OCI-LY7 (cell line): ENCODE measurements at regions not wholly inside any gene's neighbourhood (a gene's known extent, or its start where the extent isn't known, plus 50 kb on each side); places are given as distances from the start of the nearest gene placed in this dataset.

ENCODE experiments used
- BruUV-seq: library from RNA; stranded (reverse); fragments of 400-500 nt; replicated peaks from 2 replicates; lab custom pipeline; 2021; lab: Mats Ljungman, UMichigan
- CTCF ChIA-PET: fragments of 300-600 bp; sonication (Branson Sonifier 250); formaldehyde crosslinking; loops from one replicate; lab custom pipeline; 2022; ENCODE audit warnings: antibody characterized with exemption; ENCODE audit not compliant: unreplicated experiment; lab: Charles Lee
- POLR2A ChIA-PET: fragments of 300-600 bp; sonication (Branson Sonifier 250); formaldehyde crosslinking; loops from one replicate; lab custom pipeline; 2022; ENCODE audit warnings: antibody characterized with exemption; lab: Charles Lee
- DNase-seq: peaks from one replicate; pipeline ENCODE4 v3.0.0-alpha.2; 2015; ENCODE audit warnings: low spot score
- H2AFZ ChIP-seq: fragments of 200-600 bp; sonication (generic), shearing (Covaris generic); 2 replicates; pipeline ENCODE4 v1.6.1; 2014; ENCODE audit warnings: mild to moderate bottlenecking, antibody characterized with exemption, low read length, moderate library complexity
- H3K27ac ChIP-seq: fragments of 200-600 bp; sonication (generic); 2 replicates; pipeline ENCODE4 v1.5.1; 2014; ENCODE audit warnings: mixed run types, low read depth, mild to moderate bottlenecking, moderate library complexity, low read length, inconsistent platforms; ENCODE audit not compliant: poor library complexity, severe bottlenecking
- H3K36me3 ChIP-seq: fragments of 200-600 bp; sonication (generic); 2 replicates; pipeline ENCODE4 v1.6.1; 2014; ENCODE audit warnings: mild to moderate bottlenecking, antibody characterized with exemption, low read length, moderate library complexity, mixed read lengths; ENCODE audit not compliant: insufficient read depth
- H3K4me1 ChIP-seq: fragments of 200-600 bp; sonication (generic); 2 replicates; pipeline ENCODE4 v1.5.1; 2014; ENCODE audit warnings: mild to moderate bottlenecking, low read length; ENCODE audit not compliant: insufficient read depth, poor library complexity, severe bottlenecking
- H3K4me2 ChIP-seq: fragments of 200-600 bp; sonication (generic); 2 replicates; pipeline ENCODE4 v1.6.1; 2014; ENCODE audit warnings: mild to moderate bottlenecking, low read length
- H3K4me3 ChIP-seq: fragments of 200-600 bp; sonication (generic); 2 replicates; pipeline ENCODE4 v1.5.1; 2014; ENCODE audit warnings: mild to moderate bottlenecking, low read depth, low read length; ENCODE audit not compliant: poor library complexity, severe bottlenecking
- H3K79me2 ChIP-seq: fragments of 200-600 bp; sonication (generic); 2 replicates; pipeline ENCODE4 v1.6.1; 2016; ENCODE audit warnings: low read depth, mild to moderate bottlenecking, low read length, moderate library complexity, mixed read lengths; ENCODE audit not compliant: insufficient read depth
- H3K9me2 ChIP-seq: fragments of 200-600 bp; sonication (generic); 2 replicates; pipeline ENCODE4 v1.6.1; 2016; ENCODE audit warnings: mild to moderate bottlenecking, low read length, mixed read lengths; ENCODE audit not compliant: insufficient read depth
- H3K9me3 ChIP-seq: fragments of 200-600 bp; sonication (generic); 2 replicates; pipeline ENCODE4 v1.6.1; 2014; ENCODE audit warnings: mild to moderate bottlenecking, mixed run types, low read length, mixed read lengths
- H4K20me1 ChIP-seq: fragments of 200-600 bp; sonication (generic); 2 replicates; pipeline ENCODE4 v1.6.1; 2014; ENCODE audit warnings: mild to moderate bottlenecking, antibody characterized with exemption, low read length, moderate library complexity, mixed read lengths; ENCODE audit not compliant: insufficient read depth
- EZH2phosphoT487 ChIP-seq: fragments of 200-600 bp; sonication (generic); IDR thresholded peaks from 2 replicates; pipeline ENCODE4 v1.6.1; 2018; ENCODE audit warnings: low read depth, borderline replicate concordance, mild to moderate bottlenecking, mixed run types, antibody characterized with exemption, low read length, moderate library complexity, mixed read lengths
- intact Hi-C: fragments of 100-400 bp; cut with micrococcal nuclease; formaldehyde crosslinking; loops from one replicate; pipeline ENCODE4 v1.10.0; 2022; ENCODE audit not compliant: unreplicated experiment
- TF ChIP-seq, protein P1 (sequence below): fragments of 200-600 bp; sonication (generic); conservative IDR thresholded peaks from 2 replicates; pipeline ENCODE4 v1.5.1; 2014; ENCODE audit warnings: mild to moderate bottlenecking, antibody characterized with exemption, low read length, moderate library complexity, mixed read lengths

DNA sequence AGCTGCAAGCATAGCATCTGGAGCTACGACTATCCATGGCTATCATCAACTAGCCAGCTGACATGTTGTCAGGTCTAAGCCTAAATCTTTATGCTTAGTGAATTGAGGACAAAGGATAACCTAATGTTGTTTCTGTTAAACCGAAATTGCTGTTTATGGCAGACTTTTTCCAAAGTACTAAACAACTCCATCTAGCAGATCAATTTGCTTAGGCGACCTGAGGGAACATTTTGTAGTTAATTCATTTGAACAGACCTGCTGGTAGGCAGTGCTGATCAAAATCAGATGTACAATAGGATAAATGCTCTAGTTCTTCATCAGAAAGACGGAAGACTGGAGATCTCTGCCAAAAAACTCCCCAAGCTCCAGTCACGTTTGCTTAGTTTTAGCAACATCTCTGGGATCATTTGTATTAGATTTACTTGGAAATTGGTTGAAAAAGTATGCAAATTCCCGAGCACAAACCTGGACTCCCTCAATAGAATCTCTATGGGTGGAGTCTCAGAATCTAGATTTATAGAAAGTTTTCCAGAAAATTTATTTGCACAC is 301.6 kb upstream of the NRP1 start:
- Histone ChIP-seq H3K9me3 (no peaks in the 10 kb centered on the region), H3K4me3 (no peak overlapping the region), H3K4me1 (no peaks in the 10 kb centered on the region), H3K9me2 (no peaks in the 10 kb centered on the region), H3K4me2 (no peak overlapping the region), H3K27ac (no peak overlapping the region), H3K36me3 (no peaks in the 10 kb centered on the region), H3K79me2 (no peaks in the 10 kb centered on the region), H4K20me1 (no peaks in the 10 kb centered on the region), H2AFZ (no peak overlapping the region)
- CTCF ChIA-PET, result no interaction called here
- no TSS peak for BruUV-seq
- TF ChIP-seq, protein P1, sequence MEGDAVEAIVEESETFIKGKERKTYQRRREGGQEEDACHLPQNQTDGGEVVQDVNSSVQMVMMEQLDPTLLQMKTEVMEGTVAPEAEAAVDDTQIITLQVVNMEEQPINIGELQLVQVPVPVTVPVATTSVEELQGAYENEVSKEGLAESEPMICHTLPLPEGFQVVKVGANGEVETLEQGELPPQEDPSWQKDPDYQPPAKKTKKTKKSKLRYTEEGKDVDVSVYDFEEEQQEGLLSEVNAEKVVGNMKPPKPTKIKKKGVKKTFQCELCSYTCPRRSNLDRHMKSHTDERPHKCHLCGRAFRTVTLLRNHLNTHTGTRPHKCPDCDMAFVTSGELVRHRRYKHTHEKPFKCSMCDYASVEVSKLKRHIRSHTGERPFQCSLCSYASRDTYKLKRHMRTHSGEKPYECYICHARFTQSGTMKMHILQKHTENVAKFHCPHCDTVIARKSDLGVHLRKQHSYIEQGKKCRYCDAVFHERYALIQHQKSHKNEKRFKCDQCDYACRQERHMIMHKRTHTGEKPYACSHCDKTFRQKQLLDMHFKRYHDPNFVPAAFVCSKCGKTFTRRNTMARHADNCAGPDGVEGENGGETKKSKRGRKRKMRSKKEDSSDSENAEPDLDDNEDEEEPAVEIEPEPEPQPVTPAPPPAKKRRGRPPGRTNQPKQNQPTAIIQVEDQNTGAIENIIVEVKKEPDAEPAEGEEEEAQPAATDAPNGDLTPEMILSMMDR, result no peak
- no peak for TF ChIP-seq EZH2phosphoT487
- intact Hi-C loops, result no loop called here
- POLR2A ChIA-PET, result no interaction called here
- no peak for DNase-seq

DNA sequence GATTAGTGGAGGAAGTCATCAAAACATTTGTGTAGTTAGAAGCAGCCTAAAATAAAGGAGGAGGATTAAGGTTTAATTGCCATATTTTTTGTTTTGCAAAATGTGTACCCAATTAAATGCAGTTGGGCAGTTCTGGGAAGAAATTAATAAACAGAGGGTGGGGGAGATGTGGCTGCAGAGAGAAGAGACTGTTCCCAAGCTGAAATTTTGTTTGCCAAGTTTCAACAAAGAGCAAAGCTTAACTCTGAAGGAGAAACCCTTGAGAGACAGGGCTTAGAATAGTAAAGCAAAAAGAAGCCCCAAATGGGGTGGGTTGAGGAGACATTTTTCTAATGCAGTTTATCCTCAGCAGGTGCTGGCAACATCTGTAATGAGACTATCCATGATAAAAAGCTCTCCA is 298.0 kb upstream of the NRP1 start:
- Histone ChIP-seq H3K79me2 (no peaks in the 10 kb centered on the region), H3K36me3 (no peaks in the 10 kb centered on the region), H3K4me3 (no peak overlapping the region), H3K27ac (no peak overlapping the region), H3K9me3 (no peaks in the 10 kb centered on the region), H3K9me2 (no peaks in the 10 kb centered on the region), H3K4me2 (no peak overlapping the region), H2AFZ (no peak overlapping the region), H4K20me1 (no peaks in the 10 kb centered on the region), H3K4me1 (no peaks in the 10 kb centered on the region)
- ChIA-PET POLR2A (no interaction called here), CTCF (no interaction called here)
- DNase-seq, result no peak
- BruUV-seq, result no TSS peak
- intact Hi-C loops, result no loop called here
- no peak for TF ChIP-seq EZH2phosphoT487
- TF ChIP-seq, protein P1, result no peak

DNA sequence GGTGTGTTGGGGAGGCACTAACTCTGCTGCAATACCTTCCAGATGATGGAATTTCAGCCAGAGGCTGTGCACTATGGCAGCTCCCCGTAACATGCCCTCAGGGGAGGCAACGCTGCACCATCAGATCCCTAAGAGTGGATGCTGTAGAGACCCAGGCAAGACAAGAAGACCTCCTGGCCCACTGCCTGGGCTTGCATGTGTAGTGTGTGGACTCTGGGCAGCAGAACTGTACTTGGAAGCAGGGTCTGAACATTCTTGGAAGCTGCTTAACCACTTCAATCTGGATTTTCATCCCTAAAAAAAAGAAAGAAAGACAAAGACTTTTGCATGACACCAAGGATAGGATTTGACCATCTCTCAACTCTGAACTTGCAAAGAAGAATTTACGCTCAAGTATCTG is 297.5 kb upstream of the NRP1 start:
- DNase-seq, result no peak
- H3K4me3 ChIP-seq, result no peak overlapping the region
- intact Hi-C loops, result no loop called here
- BruUV-seq, result no TSS peak
- ChIA-PET POLR2A (no interaction called here), CTCF (no interaction called here)
- H3K9me3 ChIP-seq, result no peaks in the 10 kb centered on the region
- TF ChIP-seq EZH2phosphoT487, result no peak
- TF ChIP-seq, protein P1, result no peak
- no peak overlapping the region for H3K4me2 ChIP-seq
- no peaks in the 10 kb centered on the region for H3K9me2 ChIP-seq
- H3K4me1 ChIP-seq, result no peaks in the 10 kb centered on the region
- H2AFZ ChIP-seq, result no peak overlapping the region
- H3K27ac ChIP-seq, result no peak overlapping the region
- no peaks in the 10 kb centered on the region for H3K36me3 ChIP-seq
- no peaks in the 10 kb centered on the region for H3K79me2 ChIP-seq
- no peaks in the 10 kb centered on the region for H4K20me1 ChIP-seq
